ENCODE measurements at regions not wholly inside any gene's neighbourhood (a gene's known extent, or its start where the extent isn't known, plus 50 kb on each side); places are given as distances from the start of the nearest gene placed in this dataset.

DNA sequence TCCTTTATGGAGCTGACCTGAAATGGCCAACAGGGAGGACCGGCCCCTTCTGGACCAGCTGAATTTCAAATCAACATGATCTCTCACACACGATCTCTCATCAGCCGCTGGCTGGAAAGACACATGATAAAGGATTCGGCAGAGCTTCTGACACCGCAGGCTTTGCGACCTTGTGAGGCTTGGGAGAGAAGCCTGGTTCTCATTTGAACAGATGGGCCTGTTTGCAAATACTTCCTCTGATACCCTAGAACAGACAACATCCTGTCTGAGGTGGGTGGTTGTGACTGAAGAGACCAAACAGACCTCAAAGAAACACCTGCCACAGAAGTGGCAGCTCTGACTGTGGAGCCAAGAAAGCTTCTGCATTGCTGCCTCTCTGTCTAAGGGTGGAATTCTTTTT, 77.9 kb upstream of the SDK2 start:
- TF ChIP-seq, protein P1, sequence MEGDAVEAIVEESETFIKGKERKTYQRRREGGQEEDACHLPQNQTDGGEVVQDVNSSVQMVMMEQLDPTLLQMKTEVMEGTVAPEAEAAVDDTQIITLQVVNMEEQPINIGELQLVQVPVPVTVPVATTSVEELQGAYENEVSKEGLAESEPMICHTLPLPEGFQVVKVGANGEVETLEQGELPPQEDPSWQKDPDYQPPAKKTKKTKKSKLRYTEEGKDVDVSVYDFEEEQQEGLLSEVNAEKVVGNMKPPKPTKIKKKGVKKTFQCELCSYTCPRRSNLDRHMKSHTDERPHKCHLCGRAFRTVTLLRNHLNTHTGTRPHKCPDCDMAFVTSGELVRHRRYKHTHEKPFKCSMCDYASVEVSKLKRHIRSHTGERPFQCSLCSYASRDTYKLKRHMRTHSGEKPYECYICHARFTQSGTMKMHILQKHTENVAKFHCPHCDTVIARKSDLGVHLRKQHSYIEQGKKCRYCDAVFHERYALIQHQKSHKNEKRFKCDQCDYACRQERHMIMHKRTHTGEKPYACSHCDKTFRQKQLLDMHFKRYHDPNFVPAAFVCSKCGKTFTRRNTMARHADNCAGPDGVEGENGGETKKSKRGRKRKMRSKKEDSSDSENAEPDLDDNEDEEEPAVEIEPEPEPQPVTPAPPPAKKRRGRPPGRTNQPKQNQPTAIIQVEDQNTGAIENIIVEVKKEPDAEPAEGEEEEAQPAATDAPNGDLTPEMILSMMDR (IDR thresholded peaks at IDR 0.05), result no peak
- TF ChIP-seq POLR2A (IDR thresholded peaks at IDR 0.05), result no peak

Data from right lobe of liver (tissue), 4 donors.